Left cardiac atrium (tissue), 4 donors: ENCODE measurements at regions not wholly inside any gene's neighbourhood (a gene's known extent, or its start where the extent isn't known, plus 50 kb on each side); places are given as distances from the start of the nearest gene placed in this dataset.
"Not testable (repeated sequence)": the region's sequence is repeated elsewhere in the genome, so short reads cannot be mapped to it uniquely, and the experiment has no call there.

ENCODE experiments used
- ATAC-seq, 2 donors: fragments of 200-7000 bp; cut with Tn5 transposase; one replicate each; pipeline ENCODE4 v1.9.1; 2020; ENCODE audit warnings: mild to moderate bottlenecking in 2 of 2, moderate library complexity in 2 of 2
- DNase-seq: peaks from one replicate; pipeline ENCODE4 v3.0.0-alpha.2; 2020
- intact Hi-C, 2 donors: fragments of 100-400 bp; cut with DNase I; formaldehyde crosslinking; loops; one replicate each; pipeline versions ENCODE4 v1.14.1 to v1.15.1; 2022 to 2023
- donor health status: DM: no; HTN: yes; CAD: no.
- donor health status: DM: no; HTN: yes; CAD: no; lungs with severe emphysema.
- donor health status: DM: yes; HTN: yes; CAD: no.
- donor health status: Dilated cardiomyopathy.

- DNase-seq (no peak), ATAC-seq (no peak)
- intact Hi-C loops: no loop called here
Measured at GRCh38 chr5:130678637-130679036, 486.4 kb downstream of the HINT1 start.

GRCh38 chr5:130666462-130666861, 498.6 kb downstream of the HINT1 start:
- ATAC-seq (no peak), DNase-seq (no peak)
- intact Hi-C loops: no loop called here

- DNase-seq: no peak
- ATAC-seq: no peak
- intact Hi-C loops: no loop called here
Measured at GRCh38 chr5:130652176-130652575, 512.9 kb downstream of the HINT1 start.

GRCh38 chr5:130651440-130651839, 513.6 kb downstream of the HINT1 start:
- ATAC-seq: no peak

GRCh38 chr5:130643321-130643720, 521.7 kb downstream of the HINT1 start:
- DNase-seq: no peak
- intact Hi-C loops: no loop called here
- no peak for ATAC-seq

More at GRCh38 chr5:130651440-130651839, 513.6 kb downstream of the HINT1 start:
- intact Hi-C loops: no loop called here
- DNase-seq: no peak

- ATAC-seq: no peak
- intact Hi-C loops: no loop called here
- no peak for DNase-seq
Measured at GRCh38 chr5:130642461-130642860, 522.6 kb downstream of the HINT1 start.

- intact Hi-C loops: no loop called here
- DNase-seq (no peak), ATAC-seq (no peak)
Measured at GRCh38 chr5:130627145-130627544, 537.9 kb downstream of the HINT1 start.

- no peak for ATAC-seq
- intact Hi-C loops: no loop called here
- DNase-seq: no peak
Measured at GRCh38 chr5:130624805-130625204, 540.3 kb downstream of the HINT1 start.

- ATAC-seq: no peak
- DNase-seq: no peak
- intact Hi-C loops: no loop called here
Measured at GRCh38 chr5:130616161-130616560, 548.9 kb downstream of the HINT1 start.

GRCh38 chr5:130605234-130605633, 559.8 kb downstream of the HINT1 start:
- ATAC-seq (no peak), DNase-seq (no peak)
- intact Hi-C loops: no loop called here

GRCh38 chr5:130596647-130597046, 568.4 kb downstream of the HINT1 start:
- intact Hi-C loops, ATAC-seq, DNase-seq: not testable (repeated sequence)

- no peak for ATAC-seq
- DNase-seq: no peak
- intact Hi-C loops: no loop called here
Measured at GRCh38 chr5:130580264-130580663, 584.8 kb downstream of the HINT1 start.

GRCh38 chr5:130578354-130578753, 586.7 kb downstream of the HINT1 start:
- DNase-seq (no peak), ATAC-seq (no peak)
- intact Hi-C loops: no loop called here

- no peak for ATAC-seq
- no peak for DNase-seq
- intact Hi-C loops: no loop called here
Measured at GRCh38 chr5:130571076-130571475, 594.0 kb downstream of the HINT1 start.

GRCh38 chr5:130568791-130569190, 596.3 kb downstream of the HINT1 start:
- ATAC-seq (no peak), DNase-seq (no peak)
- intact Hi-C loops: no loop called here

- no peak for ATAC-seq
- intact Hi-C loops: no loop called here
- no peak for DNase-seq
Measured at GRCh38 chr5:130555429-130555828, 609.6 kb downstream of the HINT1 start.

GRCh38 chr5:130550562-130550928, 614.5 kb downstream of the HINT1 start:
- intact Hi-C loops: no loop called here
- DNase-seq (no peak), ATAC-seq (no peak)

- ATAC-seq: no peak
- DNase-seq: peak; percentile 19
- intact Hi-C loops: no loop called here
Measured at GRCh38 chr5:130549884-130550561, 615.0 kb downstream of the HINT1 start.

GRCh38 chr5:130546211-130546610, 618.8 kb downstream of the HINT1 start:
- no peak for DNase-seq
- intact Hi-C loops: no loop called here
- ATAC-seq: no peak

- intact Hi-C loops: no loop called here
- DNase-seq (no peak), ATAC-seq (no peak)
Measured at GRCh38 chr5:130545291-130545690, 619.8 kb downstream of the HINT1 start.

- ATAC-seq (no peak), DNase-seq (no peak)
- intact Hi-C loops: no loop called here
Measured at GRCh38 chr5:130541617-130542221, 623.3 kb downstream of the HINT1 start.
